Vagina (tissue), 2 donors: ENCODE measurements at regions not wholly inside any gene's neighbourhood (a gene's known extent, or its start where the extent isn't known, plus 50 kb on each side); places are given as distances from the start of the nearest gene placed in this dataset.

Experiments
- CTCF ChIP-seq, 3 experiments: fragments of 450-650 bp in 2 of 3; fragments of 200-600 bp in 1 of 3; sonication (generic) in 1 of 3; IDR thresholded peaks; one replicate each; pipeline ENCODE4 v1.5.1; 2017 to 2019; ENCODE audit warnings: antibody characterized with exemption in 3 of 3, mild to moderate bottlenecking in 2 of 3, moderate library complexity in 2 of 3
- POLR2A ChIP-seq, 2 donors: fragments of 450-650 bp; IDR thresholded peaks; one replicate each; pipeline ENCODE4 v1.6.1; 2017; ENCODE audit warnings: antibody characterized with exemption in 2 of 2, mild to moderate bottlenecking in 2 of 2, moderate library complexity in 2 of 2
- POLR2AphosphoS5 ChIP-seq, 2 donors: sonication (generic); formaldehyde crosslinking; IDR thresholded peaks; one replicate each; pipeline ENCODE4 v1.9.0; 2017; ENCODE audit warnings: antibody characterized with exemption in 2 of 2, mild to moderate bottlenecking in 2 of 2, low read depth in 1 of 2; ENCODE audit not compliant: insufficient read depth in 1 of 2

DNA sequence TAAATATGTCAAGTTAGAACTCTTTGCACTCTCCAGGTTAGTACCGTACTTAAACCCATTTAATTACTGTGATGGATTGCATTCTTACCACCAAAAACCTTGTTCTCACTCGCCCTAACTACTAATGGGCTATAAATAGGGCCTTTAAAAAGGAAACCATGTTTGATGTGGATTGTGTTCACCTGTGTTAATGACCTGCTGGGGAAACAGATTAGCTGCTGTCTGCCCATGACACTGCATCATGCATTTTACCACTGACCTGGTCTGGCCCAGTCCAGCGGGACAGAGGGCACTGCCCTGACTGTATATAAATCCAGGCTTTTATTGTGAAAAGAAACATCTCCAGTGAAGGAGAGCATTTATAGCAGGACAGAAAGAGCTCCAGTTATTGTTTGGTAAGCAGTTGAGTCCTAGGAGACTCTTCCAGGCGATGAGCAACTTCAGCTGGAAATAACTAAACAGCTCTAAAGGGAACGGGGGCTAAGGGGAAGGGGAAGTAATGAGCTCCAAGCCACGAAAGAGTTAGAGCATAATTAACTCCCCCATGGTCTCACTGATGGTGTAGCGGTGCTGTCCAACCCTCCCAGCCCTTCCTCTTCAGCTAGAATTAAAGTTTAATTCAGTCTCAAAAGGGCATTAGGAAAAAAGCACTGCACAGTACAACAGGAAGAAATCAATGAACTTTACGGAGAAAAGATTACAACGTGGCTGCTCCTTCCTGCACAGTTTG, 303.1 kb downstream of the ENC1 start:
- TF ChIP-seq CTCF (IDR thresholded peaks at IDR 0.05) = no peak
- TF ChIP-seq POLR2A (IDR thresholded peaks at IDR 0.05) = no peak
- no peak for TF ChIP-seq POLR2AphosphoS5 (IDR thresholded peaks at IDR 0.05; ENCODE audit: insufficient read depth in 1 of 2, low read depth in 1 of 2)
